CMK (cell line): ENCODE measurements at regions not wholly inside any gene's neighbourhood (a gene's known extent, or its start where the extent isn't known, plus 50 kb on each side); places are given as distances from the start of the nearest gene placed in this dataset.
"Not testable (repeated sequence)": the region's sequence is repeated elsewhere in the genome, so short reads cannot be mapped to it uniquely, and the experiment has no call there.

Source experiments
- DNase-seq: peaks from one replicate; pipeline ENCODE4 v3.0.0-alpha.2; 2010; ENCODE audit warnings: low read depth

DNA sequence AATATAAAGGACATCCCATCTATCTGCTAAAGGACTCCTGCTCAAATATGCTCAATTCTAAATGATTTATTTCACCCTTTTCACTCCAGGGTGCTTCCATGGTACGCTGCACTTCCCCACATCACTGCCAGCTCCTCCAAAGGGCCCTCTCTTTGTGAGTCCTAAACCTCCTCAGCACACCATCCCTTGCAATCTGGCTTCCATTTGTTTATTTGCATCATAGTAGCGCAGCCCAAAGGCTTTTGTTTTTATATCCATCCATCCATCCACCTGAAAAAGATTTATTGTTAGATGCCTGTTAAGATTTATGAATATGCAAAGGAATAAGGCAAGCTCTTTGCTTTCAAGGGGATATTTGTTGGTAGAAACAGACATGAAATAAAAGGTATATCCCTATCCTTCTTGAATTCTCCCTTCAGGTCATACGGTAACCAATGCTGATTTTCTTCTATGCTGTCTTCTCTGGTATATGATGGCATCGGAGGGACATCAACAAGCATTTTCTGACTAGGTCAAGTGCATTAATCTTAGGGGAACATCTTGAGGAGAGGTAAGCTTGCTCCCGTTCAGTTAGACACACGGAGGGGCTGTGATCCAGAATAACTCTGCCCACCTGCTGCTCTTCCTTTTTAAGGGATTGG lies 397.6 kb downstream of the LIG4 start:
- no peak for DNase-seq

DNA sequence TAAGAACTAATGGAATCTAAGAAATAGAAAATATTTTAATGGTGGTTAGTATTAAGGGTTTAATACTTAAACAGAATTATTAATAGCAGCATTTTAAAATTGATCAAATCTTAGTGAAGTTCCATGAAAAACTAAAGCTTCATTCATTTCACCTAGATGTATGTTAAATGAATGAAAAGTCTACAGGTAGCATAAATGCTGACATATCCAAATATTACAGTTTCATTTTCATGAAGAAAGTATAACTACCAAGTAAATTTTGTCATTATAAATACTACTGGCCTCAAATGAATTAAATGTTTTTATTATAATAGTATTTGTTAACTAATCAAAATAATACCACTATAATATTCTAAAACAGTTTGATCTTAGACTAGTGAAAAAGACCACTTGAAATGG lies 403.3 kb downstream of the LIG4 start:
- DNase-seq: no peak

DNA sequence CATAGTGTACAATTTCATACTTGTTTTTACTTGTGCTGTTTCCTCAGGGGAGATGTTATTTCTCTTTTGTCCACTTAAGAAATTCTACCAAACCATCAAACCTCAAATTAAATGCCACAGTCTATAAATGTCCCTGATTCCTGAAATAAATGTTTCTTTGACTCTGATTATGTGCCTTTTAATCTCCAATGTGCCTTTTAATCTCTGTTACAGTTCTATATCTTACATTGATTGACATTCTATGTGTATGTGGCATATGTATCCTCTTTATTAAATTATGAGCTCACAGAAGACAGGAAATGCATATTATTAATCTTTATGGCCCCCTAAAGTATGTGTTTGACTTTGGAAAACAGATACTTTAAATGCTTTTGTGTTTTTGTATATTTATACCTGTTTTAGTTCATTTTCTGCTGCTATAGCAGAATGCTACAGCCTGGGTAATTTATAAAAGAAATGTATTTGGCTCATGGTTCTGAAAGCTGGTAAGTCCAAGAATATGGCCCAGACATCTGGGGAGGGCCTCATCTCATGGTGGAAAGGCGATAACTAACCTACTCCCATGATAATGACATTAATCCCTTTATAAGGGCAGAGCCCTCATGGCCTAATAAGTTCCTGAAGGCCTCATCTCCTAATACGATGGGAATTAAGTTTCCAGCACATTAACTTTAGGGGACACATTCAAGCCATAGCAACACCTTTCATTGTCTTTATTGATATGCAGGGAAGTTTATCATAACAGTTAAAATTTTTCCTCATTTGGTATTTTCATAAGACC lies 403.9 kb downstream of the LIG4 start:
- DNase-seq: no peak

DNA sequence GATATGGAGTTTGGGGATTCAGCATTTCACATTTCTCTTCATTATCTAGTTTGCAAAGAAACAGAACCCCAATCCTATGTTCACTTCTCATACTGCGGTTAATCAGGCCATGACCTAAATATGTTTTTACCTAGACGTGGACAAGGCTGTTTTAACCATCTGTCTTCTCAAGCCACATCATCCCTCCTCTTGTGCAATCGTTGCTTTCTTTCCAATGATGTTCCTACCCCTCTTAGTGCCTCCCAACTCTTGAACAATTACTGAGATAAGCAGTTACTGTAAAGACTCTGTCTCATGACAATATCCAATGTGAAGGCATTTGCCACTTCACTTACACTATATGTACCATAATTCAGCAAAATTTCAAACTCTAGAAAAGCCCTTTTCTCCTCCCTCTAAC lies 406.2 kb downstream of the LIG4 start:
- DNase-seq: no peak

DNA sequence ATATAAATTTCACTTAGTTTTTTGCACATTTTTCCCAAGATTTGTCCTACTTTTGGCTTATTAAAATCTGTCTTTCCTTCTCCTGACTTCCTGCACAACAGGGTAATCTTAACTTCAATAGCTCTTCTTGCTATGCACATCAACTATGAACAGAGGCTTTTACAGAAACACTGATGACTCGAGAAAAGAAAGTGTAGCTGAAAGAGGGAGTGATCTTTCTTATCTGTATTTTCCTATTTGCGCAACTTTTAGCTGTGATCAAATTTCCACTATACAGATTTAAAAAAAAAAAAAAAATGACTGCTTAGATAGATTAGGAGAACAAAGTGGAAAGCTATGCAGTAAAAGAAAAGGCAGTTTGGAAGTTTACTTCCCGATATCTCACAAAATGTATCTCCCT lies 406.9 kb downstream of the LIG4 start:
- no peak for DNase-seq

DNA sequence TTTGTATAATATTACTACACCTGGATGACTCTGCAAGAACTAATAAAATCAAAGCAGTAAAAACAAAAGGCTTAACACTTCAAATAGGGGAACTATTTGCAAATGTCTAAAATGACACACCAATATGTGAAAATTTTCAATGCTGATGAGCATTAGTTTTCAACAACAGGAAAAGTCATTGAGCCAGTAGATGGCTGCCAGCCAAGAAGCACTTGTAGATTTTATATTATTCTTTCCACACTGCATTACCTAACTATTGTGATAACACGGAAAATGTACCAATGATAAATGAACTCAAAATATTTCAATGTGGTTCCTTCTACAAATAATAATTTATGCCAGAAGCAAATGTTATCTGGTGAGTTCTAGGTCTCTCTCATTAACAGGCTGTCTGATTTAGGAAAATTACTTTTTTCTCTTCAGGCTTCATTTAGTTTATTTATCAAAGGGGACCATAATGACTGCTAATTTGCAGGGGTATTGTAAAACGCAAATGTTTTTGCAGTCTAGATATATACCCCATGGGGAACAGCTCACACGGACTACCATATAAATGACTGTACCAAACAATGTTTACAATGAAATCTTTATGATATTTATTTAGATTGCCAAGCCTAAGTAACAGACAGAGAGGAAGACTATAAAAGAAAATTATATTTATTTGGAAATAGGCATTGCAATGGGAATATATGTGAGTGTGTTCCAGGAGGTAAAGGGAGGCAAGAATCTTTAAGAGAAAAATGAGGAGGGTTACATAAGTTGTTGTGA lies 407.8 kb downstream of the LIG4 start:
- no peak for DNase-seq

DNA sequence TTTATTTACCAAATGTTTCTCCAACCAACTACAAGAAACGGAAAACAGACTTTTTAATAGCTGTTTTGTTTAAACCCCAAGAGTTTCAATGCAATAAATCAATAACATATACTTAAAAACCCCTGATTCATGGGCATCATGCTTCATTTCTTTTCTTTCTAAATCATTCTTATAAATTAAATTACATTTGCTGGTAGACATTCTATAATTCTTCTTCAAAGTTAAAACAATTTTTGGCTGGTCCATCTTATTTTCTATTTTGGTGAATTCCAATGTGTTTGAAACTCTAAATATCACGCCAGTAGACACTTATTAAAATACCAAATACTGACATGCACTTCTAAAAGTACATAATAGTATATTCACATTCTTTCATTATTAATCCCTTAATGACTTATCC lies 408.6 kb downstream of the LIG4 start:
- DNase-seq: no peak

DNA sequence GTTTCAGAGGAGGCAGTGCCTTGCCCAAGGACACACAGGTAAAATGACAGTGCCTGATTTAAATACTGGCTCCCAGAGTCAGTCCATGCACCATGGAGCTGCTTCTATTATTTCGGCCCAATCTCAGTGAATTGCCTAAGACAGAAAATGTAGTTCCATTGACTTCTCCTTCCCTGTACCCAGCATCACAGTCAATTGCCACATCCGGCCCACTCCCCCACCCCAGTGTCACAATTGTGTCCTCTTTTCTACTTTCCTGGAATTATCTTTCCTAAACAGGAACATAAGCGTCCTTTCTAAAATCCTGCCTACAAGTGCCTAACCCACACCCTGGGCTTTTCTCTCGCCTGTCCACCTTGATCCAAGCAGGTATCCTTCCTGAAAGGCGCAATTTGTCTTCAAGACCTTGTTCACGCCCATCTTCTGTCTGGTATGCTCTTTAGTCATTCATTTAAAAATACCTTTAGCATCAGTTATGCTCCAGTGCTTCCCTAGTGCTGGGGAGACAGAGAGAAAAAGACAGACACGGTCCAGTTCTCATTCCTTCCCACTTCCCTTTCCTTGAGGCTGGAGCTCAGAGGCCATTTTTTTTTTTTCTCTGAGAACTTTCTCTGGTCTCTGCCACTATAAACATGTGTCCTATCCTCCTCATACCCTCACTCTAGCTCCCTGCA lies 411.4 kb downstream of the LIG4 start:
- DNase-seq: no peak

DNA sequence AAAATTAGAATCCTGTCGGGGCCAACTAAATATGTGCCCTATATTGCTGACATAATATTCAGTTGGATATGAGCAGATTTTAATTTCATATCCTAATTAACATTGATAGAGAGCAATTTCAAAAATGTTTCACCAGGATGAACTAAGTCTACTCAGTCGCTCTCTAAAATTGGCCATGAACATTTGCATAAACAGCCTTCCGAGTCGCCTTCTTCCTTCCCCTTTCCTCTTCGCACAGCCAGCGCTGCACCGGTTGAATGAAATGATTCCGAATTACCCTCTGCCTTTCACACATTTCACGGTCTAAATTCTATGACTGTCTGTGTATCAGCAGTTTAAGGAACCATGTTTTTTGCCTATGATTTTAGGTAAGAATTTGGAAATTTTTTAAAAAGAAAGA lies 413.7 kb downstream of the LIG4 start:
- DNase-seq: no peak

DNA sequence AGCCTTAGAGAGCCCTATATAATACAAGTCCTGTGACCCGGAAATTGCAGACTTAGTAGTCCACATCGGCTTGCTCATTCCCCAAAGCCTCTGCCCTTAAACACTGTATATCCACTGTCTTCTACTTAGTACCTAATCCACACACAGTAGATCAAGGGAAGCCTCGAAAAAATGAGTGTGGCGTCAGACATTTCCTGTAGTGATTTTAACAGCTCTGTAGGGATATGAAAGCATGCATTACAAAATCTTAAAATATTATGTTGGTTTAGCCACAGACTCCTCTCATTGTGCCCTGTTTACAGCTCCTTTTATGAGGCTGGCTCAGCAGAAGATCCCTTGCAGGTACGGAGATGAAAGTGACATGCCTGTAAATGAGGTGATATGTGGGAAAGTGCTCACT lies 416.3 kb downstream of the LIG4 start:
- DNase-seq: no peak

DNA sequence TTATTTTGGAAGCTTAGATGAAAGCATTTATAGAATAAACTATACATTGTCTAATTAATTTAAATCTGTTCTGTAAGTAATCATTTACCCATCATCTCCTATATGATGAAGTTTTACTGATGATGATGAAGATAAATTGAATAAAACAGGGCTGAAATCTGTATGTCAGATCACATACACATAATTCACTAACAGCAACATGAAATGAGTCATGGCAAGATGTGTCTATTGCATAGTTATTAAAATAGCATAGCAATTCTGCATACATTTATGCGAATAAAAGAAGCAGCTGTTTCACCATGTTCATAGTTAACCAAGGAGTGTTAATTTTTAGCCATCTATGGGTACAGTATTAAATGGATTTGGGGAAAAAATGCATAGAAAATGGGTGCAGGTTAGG lies 424.9 kb downstream of the LIG4 start:
- no peak for DNase-seq

DNA sequence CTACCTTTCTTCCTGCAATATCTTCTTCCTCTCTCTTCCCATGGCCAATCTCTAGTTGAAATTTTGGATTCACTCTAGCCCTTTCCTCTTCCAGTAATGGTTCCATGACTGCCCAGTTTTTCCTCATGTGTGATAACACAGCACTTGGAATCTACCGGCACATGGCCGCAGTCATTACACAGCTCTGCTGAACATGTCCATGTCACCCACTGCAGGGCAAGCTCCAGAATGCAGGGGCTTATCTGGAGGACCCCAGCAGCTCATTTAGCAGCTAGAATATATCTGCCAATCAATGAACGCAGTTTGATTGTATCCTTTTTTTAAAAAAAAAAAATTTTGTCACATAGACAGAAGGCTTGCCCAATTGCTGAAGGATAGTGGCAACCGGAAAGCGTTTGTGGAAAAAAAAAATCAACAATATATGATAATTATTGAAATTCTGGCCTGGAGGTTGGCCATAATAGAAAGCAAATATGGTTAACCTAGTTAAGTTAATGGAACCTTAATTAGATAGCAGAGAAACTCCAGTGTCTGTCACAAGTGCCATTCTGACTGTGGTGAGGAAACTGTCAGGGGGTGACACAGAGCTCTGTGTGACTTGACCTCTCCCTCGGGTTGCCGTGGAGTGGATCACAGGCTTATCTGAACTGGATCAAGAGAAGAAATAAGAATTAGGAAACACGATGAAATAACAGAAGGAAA lies 426.7 kb downstream of the LIG4 start:
- no peak for DNase-seq

DNA sequence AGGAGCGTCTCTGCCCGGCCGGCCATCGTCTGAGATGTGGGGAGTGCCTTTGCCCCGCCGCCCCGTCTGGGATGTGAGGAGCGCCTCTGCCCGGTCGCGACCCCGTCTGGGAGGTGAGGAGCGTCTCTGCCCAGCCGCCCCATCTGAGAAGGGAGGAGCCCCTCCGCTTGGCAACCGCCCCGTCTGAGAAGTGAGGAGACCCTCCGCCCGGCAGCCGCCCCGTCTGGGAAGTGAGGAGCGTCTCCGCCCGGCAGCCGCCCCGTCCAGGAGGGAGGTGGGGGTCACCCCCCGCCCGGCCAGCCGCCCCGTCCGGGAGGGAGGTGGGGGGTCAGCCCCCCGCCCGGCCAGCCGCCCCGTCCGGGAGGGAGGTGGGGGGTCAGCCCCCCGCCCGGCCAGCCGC lies 432.7 kb downstream of the LIG4 start:
- not testable (repeated sequence) for DNase-seq

DNA sequence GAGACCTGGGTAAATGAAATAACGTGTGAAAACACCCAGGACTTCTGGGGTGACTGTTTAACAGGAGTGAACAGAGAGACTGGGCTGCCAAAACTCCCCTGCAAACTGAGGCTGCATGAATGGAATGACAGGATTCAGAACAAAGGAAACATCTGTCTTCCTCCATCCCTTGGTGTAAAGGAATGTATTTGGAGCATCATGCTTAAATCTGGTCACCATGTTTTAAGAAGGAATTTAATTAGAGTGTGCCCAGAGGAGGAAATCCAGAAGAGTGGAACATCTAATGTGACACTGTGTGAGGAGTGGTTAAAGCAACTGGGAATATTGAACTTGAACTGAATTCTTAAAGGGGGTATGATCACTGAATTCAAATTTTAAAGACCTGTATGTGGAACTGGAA lies 437.2 kb downstream of the LIG4 start:
- no peak for DNase-seq

DNA sequence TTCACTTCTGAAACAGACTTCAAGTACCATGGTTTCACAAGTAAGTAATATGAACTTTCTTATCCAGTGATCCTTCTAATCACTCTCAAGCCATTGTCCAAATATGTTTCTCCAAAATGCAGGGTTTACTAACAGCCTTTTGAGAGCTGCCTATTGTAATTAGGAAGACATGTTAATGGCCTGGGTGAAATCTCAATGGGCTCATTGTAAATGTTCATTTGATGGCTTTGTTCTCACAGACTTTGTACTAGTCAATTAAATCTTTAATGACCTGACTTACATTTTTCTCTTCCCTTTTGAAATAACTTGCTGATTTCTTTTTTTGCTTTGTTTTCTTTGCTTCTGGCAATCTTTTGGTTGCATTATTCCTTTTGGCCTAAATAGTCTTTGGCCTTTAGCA lies 444.8 kb downstream of the LIG4 start:
- no peak for DNase-seq

DNA sequence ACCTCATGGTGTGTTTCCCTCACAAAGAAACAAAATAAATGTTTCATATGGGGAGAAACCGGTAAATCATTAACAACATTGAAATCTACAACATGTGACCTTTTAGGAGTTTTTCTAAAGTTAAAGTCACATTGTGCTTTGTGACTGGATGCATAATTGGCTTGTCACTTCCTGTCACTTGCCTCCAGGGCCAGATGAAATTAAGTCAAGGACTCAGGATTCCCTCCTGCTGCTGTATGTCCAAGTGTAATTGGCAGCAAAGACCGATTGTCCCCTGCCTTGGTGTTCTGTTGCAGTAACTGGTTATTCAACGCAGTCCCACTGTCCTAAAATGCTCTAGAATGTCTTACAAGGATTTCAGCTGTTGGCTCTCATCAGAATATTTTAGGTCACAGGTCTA lies 448.2 kb downstream of the LIG4 start:
- DNase-seq: no peak

DNA sequence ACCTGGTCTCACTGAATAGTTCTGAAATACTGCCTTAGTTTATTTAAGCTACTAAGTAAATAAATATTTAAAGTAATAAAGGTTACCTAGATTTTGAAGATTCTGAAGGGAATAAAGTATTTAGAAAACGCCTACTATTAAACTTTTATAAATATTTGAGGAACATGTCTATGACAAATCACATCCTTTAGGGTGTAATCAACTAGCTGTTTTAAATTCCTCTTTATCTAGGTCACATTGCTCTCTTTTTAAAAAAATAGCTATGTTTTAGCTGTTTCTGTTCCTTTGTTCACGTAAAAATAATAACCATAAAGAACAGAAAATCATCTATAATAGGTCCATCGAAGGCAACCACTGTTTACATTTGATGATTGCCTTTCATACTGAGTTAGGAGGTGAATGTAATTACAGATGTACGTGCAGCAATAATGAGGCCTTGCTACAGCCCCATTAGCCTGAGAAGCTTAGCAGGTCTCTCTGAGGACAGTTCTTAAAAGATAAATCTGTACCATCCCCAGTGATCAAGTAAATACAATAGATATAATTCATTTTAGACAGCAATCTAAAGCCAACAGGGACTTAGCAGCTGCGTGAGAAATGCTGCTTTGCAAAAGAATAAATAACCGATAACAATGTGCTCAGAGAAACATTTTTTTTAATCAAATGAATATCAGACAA lies 449.5 kb downstream of the LIG4 start:
- no peak for DNase-seq

DNA sequence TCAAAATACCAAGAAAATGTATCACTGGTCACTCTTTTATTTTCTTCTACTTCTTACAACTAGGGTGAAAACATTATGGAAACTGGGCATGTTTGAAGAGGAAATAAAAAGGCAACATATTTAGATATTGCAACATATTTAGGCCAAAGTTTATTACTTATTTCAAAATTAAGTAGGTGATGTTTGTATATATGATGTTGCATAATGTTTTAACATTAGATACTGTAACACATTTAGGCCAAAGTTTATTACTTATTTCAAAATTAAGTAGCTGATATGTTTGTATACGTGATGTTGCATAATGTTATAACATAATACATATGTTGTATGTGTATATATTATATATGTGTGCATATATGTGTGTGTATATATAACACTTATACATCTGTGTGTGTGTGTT lies 451.3 kb downstream of the LIG4 start:
- DNase-seq: no peak

DNA sequence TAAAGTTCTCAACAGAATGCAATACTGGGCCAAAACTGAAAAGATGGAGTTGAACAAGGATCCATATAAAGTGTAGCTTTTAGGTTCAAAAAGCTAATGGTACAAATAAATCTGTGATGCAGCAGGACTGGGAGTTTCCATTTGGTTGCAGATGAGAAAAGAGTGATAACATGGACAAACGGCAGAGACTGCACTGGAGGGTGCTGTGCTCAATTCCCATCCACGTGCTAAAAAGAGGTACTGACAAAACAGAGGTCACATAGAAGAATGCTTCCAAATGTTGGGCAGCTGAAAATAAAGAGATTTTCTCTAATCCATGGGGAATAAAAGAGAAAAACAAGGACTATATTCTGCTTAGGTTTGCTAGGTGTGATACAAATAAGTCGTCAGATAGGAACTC lies 461.6 kb downstream of the LIG4 start:
- DNase-seq: no peak

DNA sequence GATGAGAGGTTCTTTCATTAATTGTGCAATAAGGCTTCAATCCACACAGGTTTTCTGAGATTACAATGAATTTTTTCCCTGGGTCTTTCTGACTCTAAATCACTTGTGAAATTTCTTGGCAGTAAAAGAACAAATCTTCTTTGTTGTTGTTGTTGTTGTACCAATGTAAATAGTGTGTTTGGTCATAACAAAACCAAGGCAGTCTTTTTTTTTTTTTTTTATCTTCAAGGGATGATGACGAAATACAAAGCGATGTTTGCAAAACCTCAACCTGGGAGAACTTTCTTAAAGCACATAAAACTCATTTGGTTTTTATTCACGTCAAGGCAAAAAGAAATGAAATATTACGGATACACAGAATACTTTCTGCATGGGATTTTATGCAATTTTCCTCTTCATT lies 462.0 kb downstream of the LIG4 start:
- DNase-seq: no peak

DNA sequence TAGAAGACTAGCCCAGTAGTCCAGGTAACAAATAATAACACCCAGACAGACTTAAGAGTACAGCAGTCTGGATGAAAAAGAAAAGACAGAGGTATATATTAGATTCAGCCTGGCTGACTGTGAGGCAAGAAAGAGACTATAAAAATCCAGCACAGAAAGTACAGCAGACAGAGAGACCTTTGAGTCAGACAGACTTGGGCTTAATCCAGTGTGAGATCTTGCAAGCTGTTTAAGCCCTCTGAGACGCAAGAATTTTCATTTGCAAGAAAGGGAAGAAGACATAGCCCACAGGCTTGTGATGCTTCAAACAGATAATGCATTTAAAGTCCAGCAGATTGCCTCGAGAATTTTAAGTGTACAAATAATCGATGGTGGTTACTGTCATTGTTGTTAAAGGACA lies 471.4 kb downstream of the LIG4 start:
- no peak for DNase-seq

DNA sequence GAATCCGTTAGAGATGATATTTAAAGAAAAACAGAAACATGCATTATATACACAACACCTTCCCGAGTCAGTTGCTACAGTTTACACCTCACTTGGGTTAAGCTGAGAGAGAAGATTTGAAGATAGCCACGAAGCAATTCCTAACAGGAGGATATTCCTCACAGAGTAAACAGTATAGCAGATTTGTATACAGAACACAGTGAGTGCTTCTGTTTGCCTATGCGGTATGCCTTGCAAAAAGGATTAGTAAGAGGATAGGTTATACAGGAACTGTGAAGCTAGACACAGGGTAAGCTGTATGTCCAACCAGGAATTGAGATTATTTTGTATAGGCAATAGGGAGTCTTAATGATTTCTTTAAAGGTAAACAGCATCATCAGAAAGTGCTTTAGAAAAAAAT lies 471.8 kb downstream of the LIG4 start:
- DNase-seq: no peak
